SK-N-MC (cell line): ENCODE measurements at regions not wholly inside any gene's neighbourhood (a gene's known extent, or its start where the extent isn't known, plus 50 kb on each side); places are given as distances from the start of the nearest gene placed in this dataset.

Source experiments
- EZH2 ChIP-seq: fragments of 200-600 bp; sonication (generic); IDR thresholded peaks from one replicate; pipeline ENCODE4 v1.6.1; 2017; ENCODE audit warnings: antibody characterized with exemption
- POLR2AphosphoS5 ChIP-seq: IDR thresholded peaks from 2 replicates; pipeline ENCODE4 v1.6.1; 2012; ENCODE audit warnings: mild to moderate bottlenecking, low read depth, low read length, borderline replicate concordance

- TF ChIP-seq EZH2 (no peak), POLR2AphosphoS5 (no peak)
Measured at GRCh38 chr5:2871282-2871681, 119.8 kb upstream of the IRX2 start.
